HEK293 (cell line): ENCODE measurements at regions not wholly inside any gene's neighbourhood (a gene's known extent, or its start where the extent isn't known, plus 50 kb on each side); places are given as distances from the start of the nearest gene placed in this dataset.
"Not testable (repeated sequence)": the region's sequence is repeated elsewhere in the genome, so short reads cannot be mapped to it uniquely, and the experiment has no call there.

Experiments
- CTCF ChIA-PET: fragments of 350-600 bp; formaldehyde crosslinking; extraction: SDS; loops from one replicate; lab custom pipeline; 2021; ENCODE audit warnings: antibody characterized with exemption; lab: Yijun Ruan, JAX
- POLR2A ChIA-PET: fragments of 300-600 bp; formaldehyde crosslinking; extraction: SDS; loops from one replicate; lab custom pipeline; 2020; ENCODE audit warnings: antibody characterized with exemption, inconsistent platforms; lab: Yijun Ruan, JAX
- H3K27ac ChIP-seq: fragments of 200-500 bp; sonication (Bioruptor generic); 2 replicates; pipeline ENCODE4 v1.5.1; 2014; ENCODE audit warnings: low read depth, low read length, control low read depth, inconsistent platforms; ENCODE audit errors: extremely low read depth
- H3K36me3 ChIP-seq, 2 experiments: fragments of 200-500 bp in 1 of 2; sonication (Bioruptor generic) in 1 of 2; 1 replicate in 1 of 2; 2 replicates in 1 of 2; pipeline ENCODE4 v1.5.1; 2014 to 2017; ENCODE audit warnings: inconsistent platforms in 2 of 2, low read length in 2 of 2; ENCODE audit not compliant: control insufficient read depth in 2 of 2, insufficient read depth in 1 of 2
- H3K4me1 ChIP-seq: fragments of 200-500 bp; sonication (Bioruptor generic); 2 replicates; pipeline ENCODE4 v1.5.1; 2014; ENCODE audit warnings: mild to moderate bottlenecking, low read length, inconsistent platforms; ENCODE audit not compliant: control insufficient read depth, insufficient read depth
- H3K4me3 ChIP-seq: 2 replicates; pipeline ENCODE4 v1.5.1; 2011; ENCODE audit warnings: low read depth, mild to moderate bottlenecking, control low read depth, low read length, moderate library complexity
- H3K9me3 ChIP-seq: fragments of 200-500 bp; sonication (Bioruptor generic); 2 replicates; pipeline ENCODE4 v1.5.1; 2014; ENCODE audit warnings: low read depth, low read length, inconsistent platforms; ENCODE audit not compliant: control insufficient read depth, insufficient read depth
- ATF2 ChIP-seq: fragments of 450-650 bp; formaldehyde crosslinking; IDR thresholded peaks from 2 replicates; pipeline ENCODE4 v1.5.1; 2016; ENCODE audit warnings: missing biosample characterization, missing genetic modification characterization, low read depth
- HOXA7 ChIP-seq: sonication (generic); formaldehyde crosslinking; IDR thresholded peaks from 2 replicates; pipeline ENCODE4 v1.8.1; 2022; ENCODE audit warnings: missing genetic modification reagents, borderline replicate concordance
- HOXC10 ChIP-seq: sonication (generic); formaldehyde crosslinking; IDR thresholded peaks from 2 replicates; pipeline ENCODE4 v1.8.1; 2023; ENCODE audit warnings: mild to moderate bottlenecking, missing genetic modification reagents
- ZBTB21 ChIP-seq: fragments of 450-650 bp; formaldehyde crosslinking; IDR thresholded peaks from 2 replicates; pipeline ENCODE4 v1.5.1; 2017; ENCODE audit warnings: missing biosample characterization, missing genetic modification characterization
- ZBTB6 ChIP-seq: fragments of 450-650 bp; formaldehyde crosslinking; IDR thresholded peaks from 2 replicates; pipeline ENCODE4 v1.5.1; 2017; ENCODE audit warnings: missing biosample characterization, missing genetic modification characterization
- ZNF146 ChIP-seq: fragments of 450-650 bp; formaldehyde crosslinking; IDR thresholded peaks from 2 replicates; pipeline ENCODE4 v1.5.1; 2016; ENCODE audit warnings: missing biosample characterization, missing genetic modification characterization
- ZNF18 ChIP-seq: fragments of 450-650 bp; formaldehyde crosslinking; IDR thresholded peaks from 2 replicates; pipeline ENCODE4 v1.5.1; 2016; ENCODE audit warnings: missing biosample characterization, missing genetic modification characterization
- ZNF280D ChIP-seq: fragments of 450-650 bp; formaldehyde crosslinking; IDR thresholded peaks from 2 replicates; pipeline ENCODE4 v1.5.1; 2016; ENCODE audit warnings: missing biosample characterization, missing genetic modification characterization
- ZNF341 ChIP-seq: fragments of 450-650 bp; formaldehyde crosslinking; IDR thresholded peaks from 2 replicates; pipeline ENCODE4; 2016; ENCODE audit warnings: low read depth, missing biosample characterization, missing genetic modification characterization
- ZNF394 ChIP-seq: fragments of 450-650 bp; formaldehyde crosslinking; IDR thresholded peaks from 2 replicates; pipeline ENCODE4 v1.5.1; 2016; ENCODE audit warnings: missing biosample characterization, missing genetic modification characterization, mild to moderate bottlenecking, moderate library complexity, borderline replicate concordance
- ZNF544 ChIP-seq: fragments of 450-650 bp; formaldehyde crosslinking; IDR thresholded peaks from 2 replicates; pipeline ENCODE4 v1.5.0; 2017; ENCODE audit warnings: missing biosample characterization, missing genetic modification characterization
- ZNF792 ChIP-seq: fragments of 450-650 bp; formaldehyde crosslinking; IDR thresholded peaks from 2 replicates; pipeline ENCODE4 v1.5.1; 2016; ENCODE audit warnings: missing biosample characterization, missing genetic modification characterization

- TF ChIP-seq ZNF341 (tag by site-specific recombination) = no peak
- TF ChIP-seq ATF2 = no peak
- TF ChIP-seq ZBTB21 = no peak
- TF ChIP-seq ZNF792 (tag by site-specific recombination) = no peak
Measured at GRCh38 chr14:55855751-55856150, 262.5 kb upstream of the PELI2 start (continued).

- CTCF ChIA-PET = no interaction called here
- H3K4me3 ChIP-seq = no peak overlapping the region
- no peaks in the 10 kb centered on the region for H3K9me3 ChIP-seq
- H3K4me1 ChIP-seq = no peaks in the 10 kb centered on the region
- no peak overlapping the region for H3K27ac ChIP-seq
- POLR2A ChIA-PET = no interaction called here
- peak; percentile 67 for TF ChIP-seq ZNF146
- no peak for TF ChIP-seq ZNF394 (tag by site-specific recombination)
- no peaks in the 10 kb centered on the region for H3K36me3 ChIP-seq
Measured at GRCh38 chr14:55858604-55859003, 259.6 kb upstream of the PELI2 start.

GRCh38 chr14:55861561-55861960 lies 256.6 kb upstream of the PELI2 start:
- CTCF ChIA-PET, POLR2A ChIA-PET, H3K9me3 ChIP-seq, H3K36me3 ChIP-seq, H3K27ac ChIP-seq, H3K4me1 ChIP-seq, H3K4me3 ChIP-seq: not testable (repeated sequence)

GRCh38 chr14:55864890-55865655 lies 253.1 kb upstream of the PELI2 start:
- H3K27ac ChIP-seq = no peak overlapping the region
- POLR2A ChIA-PET = no interaction called here
- H3K36me3 ChIP-seq = no peaks in the 10 kb centered on the region
- H3K4me3 ChIP-seq = no peak overlapping the region
- H3K9me3 ChIP-seq = no peaks in the 10 kb centered on the region
- TF ChIP-seq ZNF280D (tag by site-specific recombination) (no peak), HOXA7 (CRISPR knock-in tag) (no peak), ZNF18 (no peak), ZBTB6 (no peak), HOXC10 (CRISPR knock-in tag) (no peak), ZNF544 (tag by site-specific recombination) (no peak)
- CTCF ChIA-PET = interaction anchor here (0.9 kb wide), 1 partner anchor 133 kb away, joined by 3 read pairs; no protein-coding TSS in a partner anchor
- no peaks in the 10 kb centered on the region for H3K4me1 ChIP-seq
